K562 (cell line): ENCODE measurements at regions not wholly inside any gene's neighbourhood (a gene's known extent, or its start where the extent isn't known, plus 50 kb on each side); places are given as distances from the start of the nearest gene placed in this dataset.

Experiments
- CTCF ChIP-seq, 3 experiments: IDR thresholded peaks in 2 of 3; conservative IDR thresholded peaks in 1 of 3; 2 replicates each; pipeline ENCODE4 v1.5.1; 2011 to 2012; ENCODE audit warnings: low read length in 3 of 3, mild to moderate bottlenecking in 3 of 3, control low read depth in 2 of 3, improper control_type of control experiment in 1 of 3, inconsistent platforms in 1 of 3, low read depth in 1 of 3, mixed read lengths in 1 of 3, moderate library complexity in 1 of 3; ENCODE audit not compliant: insufficient read depth in 2 of 3
- PBX2 ChIP-seq, 2 experiments: IDR thresholded peaks in 1 of 2; conservative IDR thresholded peaks in 1 of 2; 2 replicates each; pipeline ENCODE4 v1.6.1; 2016; ENCODE audit warnings: low read depth in 2 of 2, mild to moderate bottlenecking in 1 of 2, missing compliant biosample characterization in 1 of 2, missing genetic modification characterization in 1 of 2, moderate library complexity in 1 of 2
- POLR2AphosphoS5 ChIP-seq: IDR thresholded peaks from 2 replicates; pipeline ENCODE4 v1.6.1; 2011; ENCODE audit warnings: mild to moderate bottlenecking, low read depth, low read length, moderate library complexity; ENCODE audit not compliant: control insufficient read depth, insufficient read depth
- TCF7L2 ChIP-seq: fragments of 150-350 bp; IDR thresholded peaks from 2 replicates; pipeline ENCODE4 v1.6.1; 2016; ENCODE audit warnings: low read depth, mild to moderate bottlenecking, low read length, moderate library complexity
- ZBTB12 ChIP-seq: fragments of 250-450 bp; sonication (Bioruptor Pico); IDR thresholded peaks from 2 replicates; pipeline ENCODE4 v1.4.0; 2020
- ZFP91 ChIP-seq: sonication (generic); formaldehyde crosslinking; IDR thresholded peaks from 2 replicates; pipeline ENCODE4 v1.8.0; 2022; ENCODE audit warnings: mild to moderate bottlenecking, missing genetic modification reagents
- ZNF274 ChIP-seq: IDR thresholded peaks from 2 replicates; pipeline ENCODE4 v1.6.1; 2011; ENCODE audit warnings: low read depth, mild to moderate bottlenecking, low read length, moderate library complexity, borderline replicate concordance
- ZNF280B ChIP-seq: fragments of 250-450 bp; sonication (Bioruptor Pico); IDR thresholded peaks from 2 replicates; pipeline ENCODE4 v1.5.1; 2021; ENCODE audit warnings: mild to moderate bottlenecking
- ZSCAN29 ChIP-seq: fragments of 450-650 bp; IDR thresholded peaks from 2 replicates; pipeline ENCODE4 v1.6.1; 2017

GRCh38 chr7:156095908-156096539 lies 283.8 kb upstream of the SHH start:
- no peak for TF ChIP-seq ZBTB12 (CRISPR knock-in tag)
- no peak for TF ChIP-seq ZNF274
- TF ChIP-seq ZSCAN29, result no peak
- no peak for TF ChIP-seq ZFP91 (CRISPR knock-in tag)
- TF ChIP-seq PBX2 (CRISPR knock-in tag; IDR thresholded peaks at IDR 0.05; ENCODE audit: low read depth), result no peak
- no peak for TF ChIP-seq PBX2 (tag; conservative IDR thresholded peaks at IDR 0.05; ENCODE audit: low read depth)
- TF ChIP-seq POLR2AphosphoS5, result no peak
- no peak for TF ChIP-seq CTCF (IDR thresholded peaks at IDR 0.05 in 2 of 3, conservative IDR thresholded peaks at IDR 0.05 in 1 of 3; ENCODE audit: insufficient read depth in 2 of 3, low read depth in 1 of 3, low read length in 3 of 3)
- no peak for TF ChIP-seq TCF7L2
- no peak for TF ChIP-seq ZNF280B (CRISPR knock-in tag)
